GM19395 (cell line): ENCODE measurements at regions not wholly inside any gene's neighbourhood (a gene's known extent, or its start where the extent isn't known, plus 50 kb on each side); places are given as distances from the start of the nearest gene placed in this dataset.
"Not testable (repeated sequence)": the region's sequence is repeated elsewhere in the genome, so short reads cannot be mapped to it uniquely, and the experiment has no call there.

Experiments used
- ATAC-seq: cut with Tn5 transposase; IDR thresholded peaks from one replicate; pipeline ENCODE4 v1.9.1; 2021; ENCODE audit warnings: mild to moderate bottlenecking, moderate library complexity; ENCODE audit not compliant: unreplicated experiment

GRCh38 chr7:12002428-12002827, 170.4 kb upstream of the THSD7A start:
- ATAC-seq = no peak

- ATAC-seq = no peak
Measured at GRCh38 chr7:12004581-12004980, 172.6 kb upstream of the THSD7A start.

GRCh38 chr7:12007576-12007975, 175.6 kb upstream of the THSD7A start:
- no peak for ATAC-seq

- no peak for ATAC-seq
Measured at GRCh38 chr7:12013983-12014382, 182.0 kb upstream of the THSD7A start.

- no peak for ATAC-seq
Measured at GRCh38 chr7:12016439-12016838, 184.4 kb upstream of the THSD7A start.

GRCh38 chr7:12017046-12017445, 185.0 kb upstream of the THSD7A start:
- no peak for ATAC-seq

GRCh38 chr7:12022011-12022410, 189.1 kb upstream of the TMEM106B start:
- not testable (repeated sequence) for ATAC-seq

GRCh38 chr7:12025246-12025645, 185.8 kb upstream of the TMEM106B start:
- no peak for ATAC-seq

- no peak for ATAC-seq
Measured at GRCh38 chr7:12028508-12028907, 182.6 kb upstream of the TMEM106B start.

GRCh38 chr7:12030116-12030515, 181.0 kb upstream of the TMEM106B start:
- no peak for ATAC-seq

GRCh38 chr7:12031186-12031585, 179.9 kb upstream of the TMEM106B start:
- no peak for ATAC-seq

GRCh38 chr7:12031638-12032037, 179.5 kb upstream of the TMEM106B start:
- ATAC-seq = no peak

- ATAC-seq = no peak
Measured at GRCh38 chr7:12032146-12032545, 178.9 kb upstream of the TMEM106B start.

- not testable (repeated sequence) for ATAC-seq
Measured at GRCh38 chr7:12043457-12043856, 167.6 kb upstream of the TMEM106B start.

GRCh38 chr7:12052211-12052610, 158.9 kb upstream of the TMEM106B start:
- ATAC-seq = no peak

GRCh38 chr7:12053561-12053960, 157.5 kb upstream of the TMEM106B start:
- ATAC-seq = no peak

GRCh38 chr7:12054830-12055229, 156.3 kb upstream of the TMEM106B start:
- ATAC-seq = no peak

GRCh38 chr7:12056381-12056780, 154.7 kb upstream of the TMEM106B start:
- no peak for ATAC-seq

- no peak for ATAC-seq
Measured at GRCh38 chr7:12056977-12057376, 154.1 kb upstream of the TMEM106B start.

GRCh38 chr7:12062062-12062461, 149.0 kb upstream of the TMEM106B start:
- ATAC-seq = no peak

- ATAC-seq = no peak
Measured at GRCh38 chr7:12064586-12065127, 146.4 kb upstream of the TMEM106B start.

- no peak for ATAC-seq
Measured at GRCh38 chr7:12066004-12066403, 145.1 kb upstream of the TMEM106B start.

- no peak for ATAC-seq
Measured at GRCh38 chr7:12066521-12066920, 144.6 kb upstream of the TMEM106B start.
